ENCODE measurements at regions not wholly inside any gene's neighbourhood (a gene's known extent, or its start where the extent isn't known, plus 50 kb on each side); places are given as distances from the start of the nearest gene placed in this dataset.
A peak's percentile ranks its signal among the peaks of the same experiment; 100 is the strongest.

DNA sequence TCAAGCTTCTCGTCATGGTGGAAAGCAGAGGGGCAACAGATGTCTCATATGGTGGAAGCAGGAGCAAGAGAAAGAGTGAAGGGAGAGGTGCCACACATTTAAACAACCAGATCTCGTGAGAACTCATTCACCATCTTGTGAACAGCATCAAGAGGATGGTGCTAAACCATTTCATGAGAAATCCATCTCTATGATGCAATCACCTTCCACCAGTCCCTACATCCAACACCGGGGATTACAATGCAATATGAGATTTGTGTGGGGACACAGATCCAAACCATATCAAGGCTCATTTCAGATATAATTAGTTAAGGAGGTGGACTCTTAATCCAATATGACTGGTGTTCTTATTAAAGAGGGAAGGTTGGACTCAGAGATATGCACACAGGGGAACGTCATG lies 272.8 kb downstream of the KCNS3 start:
- no peak for DNase-seq

DNA sequence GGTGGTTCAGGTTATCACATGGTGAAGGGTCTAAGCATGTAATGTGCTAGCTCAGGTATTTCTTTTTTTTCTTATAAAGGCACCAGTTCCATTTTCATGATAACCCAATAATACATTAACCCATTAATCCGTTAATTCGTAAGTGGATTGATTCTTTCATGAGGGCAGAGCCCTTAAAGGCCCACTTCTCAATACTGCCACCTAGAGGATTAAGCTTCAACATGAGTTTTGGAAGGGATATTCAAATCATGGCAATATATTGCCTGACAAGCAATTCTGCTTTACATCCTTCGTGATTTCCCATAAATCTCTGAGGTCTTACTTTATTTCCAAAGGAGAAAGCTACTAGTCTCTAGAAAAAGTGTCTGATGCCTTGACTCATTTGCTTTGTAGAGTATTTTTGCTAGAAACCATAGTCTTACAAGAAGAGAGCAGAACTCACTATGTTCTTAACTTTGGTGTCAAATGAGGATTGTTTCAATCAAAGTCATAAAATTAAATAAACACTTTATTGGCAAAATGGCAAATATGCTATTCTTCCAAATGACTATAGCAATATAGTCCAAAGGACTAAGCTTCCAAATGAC lies 271.3 kb downstream of the KCNS3 start:
- no peak for DNase-seq

DNA sequence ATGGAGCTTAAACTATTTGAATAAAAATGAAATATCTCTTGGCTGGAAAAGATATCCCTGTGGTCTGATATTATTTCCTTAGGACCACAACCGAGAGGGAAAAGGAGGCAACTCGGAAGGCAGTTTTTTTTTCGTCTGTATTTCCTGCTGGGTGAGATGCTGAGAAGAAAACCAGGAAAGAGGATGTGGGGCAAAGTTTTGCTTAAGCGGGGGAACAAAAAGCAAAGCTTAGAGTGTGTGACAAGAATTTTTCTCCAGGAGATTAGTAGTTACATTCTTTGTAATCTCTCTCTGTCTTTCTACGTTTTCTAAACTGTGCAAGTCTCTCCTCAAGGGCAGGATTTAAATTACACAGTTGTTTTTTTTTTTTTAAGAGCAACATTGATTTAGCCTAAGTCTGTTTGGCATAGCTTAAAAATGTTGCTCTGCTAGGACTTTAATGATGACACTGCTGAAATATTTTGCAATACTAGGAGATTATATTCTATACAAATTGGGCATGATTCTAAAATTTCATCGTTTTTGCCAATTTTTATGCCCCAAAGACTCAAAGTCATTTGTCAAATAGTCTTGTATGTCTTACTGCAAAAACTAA lies 258.5 kb downstream of the KCNS3 start:
- no peak for DNase-seq

DNA sequence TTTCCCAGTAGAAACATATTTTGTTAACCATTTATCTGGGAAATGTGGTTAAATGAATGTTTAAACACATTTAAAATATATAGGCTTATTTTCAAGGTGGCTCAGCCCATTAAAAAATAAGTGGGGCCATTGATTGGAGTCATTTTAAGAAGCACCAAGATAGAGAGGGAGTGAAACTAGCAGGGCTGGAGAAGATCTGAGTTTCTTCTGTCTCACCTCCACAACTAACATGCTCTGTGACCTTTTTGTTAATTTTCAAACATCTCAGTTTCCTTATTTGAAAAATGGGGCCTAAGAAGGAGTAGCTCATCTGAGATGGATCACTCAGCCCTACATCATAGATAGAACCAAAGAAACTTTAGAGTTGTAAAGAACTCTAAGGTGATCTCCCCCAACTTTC lies 254.8 kb downstream of the KCNS3 start:
- DNase-seq: no peak

DNA sequence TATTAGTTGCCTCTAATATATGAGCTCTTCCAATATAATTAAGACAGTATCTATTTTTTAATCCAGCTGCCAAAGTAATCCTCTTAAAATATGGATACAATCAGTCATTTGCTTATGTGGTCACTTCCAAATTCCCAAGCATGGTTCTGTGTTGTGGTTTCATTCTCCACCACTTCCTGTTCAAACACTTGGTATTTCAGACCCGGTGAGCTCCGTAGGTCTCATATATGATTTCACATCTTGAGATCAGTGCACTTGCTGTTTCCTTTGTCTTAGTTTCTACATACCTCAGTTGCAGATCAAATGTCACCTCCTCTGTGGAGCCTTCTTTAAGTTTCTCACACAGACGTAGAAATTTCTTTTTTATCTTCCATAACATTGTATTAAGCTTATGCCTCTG lies 254.2 kb downstream of the KCNS3 start:
- no peak for DNase-seq

DNA sequence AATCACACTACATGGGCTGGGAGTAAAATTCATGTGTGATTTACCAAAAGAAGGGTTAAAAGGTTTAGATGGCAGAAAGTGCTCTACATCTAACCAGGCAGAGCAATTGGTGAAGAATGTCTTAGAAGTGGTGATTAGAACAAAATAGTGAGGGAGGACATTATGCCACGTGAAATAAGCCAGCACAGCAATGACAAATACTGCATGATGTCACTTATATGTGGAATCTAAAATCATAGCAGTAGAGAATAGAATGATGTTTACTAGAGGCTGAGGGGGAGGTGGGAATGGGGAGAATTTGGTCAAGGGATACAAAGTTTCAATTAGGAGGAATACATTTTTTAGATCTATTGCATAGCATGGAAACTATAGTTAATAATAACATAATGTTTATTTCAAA lies 253.3 kb downstream of the KCNS3 start:
- DNase-seq: no peak

- no peak for DNase-seq
These were observed 250.9 kb downstream of the KCNS3 start for GRCh38 chr2:18129348-18129747.

DNA sequence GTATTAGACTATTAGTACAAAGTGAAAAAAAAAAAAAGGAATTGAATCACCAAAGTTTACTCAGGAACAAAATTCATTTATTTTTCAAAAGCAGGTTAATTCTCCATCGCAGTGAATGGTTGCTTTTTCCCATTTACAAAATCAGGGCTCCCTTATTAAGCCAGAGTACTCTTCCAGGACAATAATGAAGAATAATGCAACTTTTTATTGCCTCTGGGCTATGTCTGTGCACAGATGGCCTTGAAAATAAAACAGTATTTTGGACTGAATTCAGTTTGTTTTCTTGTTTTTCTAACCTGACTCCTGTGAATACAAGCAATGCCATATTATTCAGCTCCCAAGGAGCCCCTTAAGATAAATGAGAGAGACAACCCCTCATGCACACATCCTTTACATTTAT lies 246.8 kb downstream of the KCNS3 start:
- no peak for DNase-seq

- DNase-seq: no peak
These were observed 245.8 kb downstream of the KCNS3 start for GRCh38 chr2:18124116-18124835.

DNA sequence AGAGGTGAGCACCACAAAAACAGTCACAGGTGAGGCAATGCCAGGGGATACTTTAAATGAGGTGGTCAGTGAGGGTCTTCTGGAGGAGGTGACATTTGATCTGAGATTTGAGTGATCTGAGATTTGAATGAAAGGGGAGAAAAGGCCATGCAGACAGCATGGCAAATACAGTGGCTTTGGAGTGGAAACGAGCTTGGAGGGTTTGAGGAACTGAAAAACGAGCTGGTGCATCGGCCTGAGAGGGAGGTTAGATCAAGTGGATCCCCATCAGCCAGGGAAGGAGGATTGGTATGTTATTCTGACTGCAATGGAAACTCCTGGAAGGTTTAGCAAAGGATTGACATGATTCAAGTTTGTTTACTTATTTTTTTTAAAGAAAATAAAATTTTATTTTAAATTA lies 245.1 kb downstream of the KCNS3 start:
- DNase-seq: no peak

- DNase-seq: no peak
These were observed 244.7 kb downstream of the KCNS3 start for GRCh38 chr2:18123211-18123570.

DNA sequence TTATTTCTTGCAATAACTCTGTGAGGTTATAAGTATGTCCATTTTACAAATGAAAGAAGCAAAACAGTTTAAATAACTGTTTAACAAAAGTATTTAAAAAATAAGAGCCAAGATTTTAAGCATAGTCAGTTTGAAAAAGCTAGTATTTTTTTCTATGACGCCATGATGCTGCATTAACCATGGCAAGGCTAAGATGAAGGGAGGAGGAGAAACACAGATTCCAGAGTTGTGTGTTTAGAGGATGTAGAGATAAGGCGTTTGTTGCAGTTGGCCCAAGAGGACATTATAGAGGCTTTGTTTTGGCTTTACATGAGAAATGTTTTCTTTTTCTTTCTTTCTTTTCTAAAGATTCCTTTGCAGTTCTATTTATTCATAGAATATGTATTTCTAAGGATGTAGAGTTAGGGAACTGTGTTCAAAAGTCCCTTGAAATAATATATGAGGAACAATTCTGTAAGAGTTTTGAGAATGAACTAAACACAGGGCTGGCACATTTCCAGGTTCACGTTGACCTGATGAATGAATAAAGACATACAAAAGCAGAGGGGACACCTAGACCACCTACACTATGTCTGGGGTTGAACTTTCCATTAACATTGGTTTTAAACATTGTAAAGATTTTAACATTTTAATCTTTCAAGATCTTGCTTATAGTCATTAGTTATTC lies 244.2 kb downstream of the KCNS3 start:
- DNase-seq: no peak

DNA sequence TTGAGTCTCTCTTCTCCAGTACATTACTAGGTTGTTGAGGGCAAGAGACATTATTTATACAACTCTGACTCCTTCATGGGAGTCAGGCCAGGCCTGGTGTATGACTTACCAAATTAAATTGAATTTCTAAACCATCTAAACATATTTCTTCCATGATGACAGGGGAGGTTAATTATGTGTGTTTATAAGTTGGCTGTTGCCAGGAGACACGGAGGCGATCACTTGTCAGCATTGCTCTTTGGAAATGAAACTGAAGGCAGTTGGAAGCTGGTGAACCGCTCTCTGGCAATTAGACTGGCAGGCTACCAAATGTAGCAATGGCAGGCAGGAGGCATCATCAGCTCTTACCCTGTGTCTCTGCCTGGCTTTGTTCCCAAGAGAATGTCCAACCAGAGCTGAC lies 241.4 kb downstream of the KCNS3 start:
- DNase-seq: peak in 1 of 56 donors; percentile 21

GRCh38 chr2:18118703-18119102 lies 240.2 kb downstream of the KCNS3 start:
- DNase-seq: no peak

GRCh38 chr2:18117592-18117991 lies 239.1 kb downstream of the KCNS3 start:
- DNase-seq: peak in 1 of 56 donors; percentile 15

DNA sequence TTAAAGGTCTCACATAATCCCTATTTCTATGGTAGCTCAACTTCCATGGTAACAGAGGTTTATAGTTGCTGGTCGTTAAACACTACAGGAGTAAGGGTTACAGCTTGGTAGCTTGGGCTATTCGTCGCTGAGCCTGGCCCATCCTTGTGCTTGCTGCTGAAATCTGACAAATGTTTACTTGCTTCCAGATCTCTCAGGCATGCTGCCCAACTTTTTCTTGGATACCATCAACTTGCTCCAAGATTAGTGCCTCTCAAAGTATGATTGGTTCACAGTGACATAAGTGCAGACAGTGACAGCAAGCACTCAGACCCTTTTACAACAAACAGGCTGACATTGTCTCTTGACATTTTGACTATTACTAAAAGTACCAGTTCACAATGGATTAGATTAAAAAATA lies 231.8 kb downstream of the KCNS3 start:
- DNase-seq: no peak

DNA sequence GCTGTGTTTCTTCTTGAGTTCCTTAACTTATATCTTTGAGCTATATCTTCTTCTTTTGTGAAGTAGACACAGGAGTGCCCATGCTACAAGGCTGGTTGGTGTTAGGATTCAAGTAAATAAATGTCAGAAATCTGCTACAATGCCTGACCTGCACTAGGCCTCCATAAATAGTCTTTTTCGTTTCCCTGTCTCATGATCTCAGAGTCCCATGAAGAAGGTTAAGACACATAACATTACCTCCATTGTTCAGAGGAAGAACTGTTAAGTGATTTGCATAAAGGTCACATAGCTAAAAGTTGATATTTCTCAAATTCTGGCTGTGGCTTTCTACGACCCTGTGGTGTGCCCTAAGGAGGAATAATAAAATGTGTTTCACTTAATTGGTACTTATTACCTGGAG lies 228.4 kb downstream of the KCNS3 start:
- no peak for DNase-seq

GRCh38 chr2:18105929-18106328 lies 227.5 kb downstream of the KCNS3 start:
- no peak for DNase-seq

DNA sequence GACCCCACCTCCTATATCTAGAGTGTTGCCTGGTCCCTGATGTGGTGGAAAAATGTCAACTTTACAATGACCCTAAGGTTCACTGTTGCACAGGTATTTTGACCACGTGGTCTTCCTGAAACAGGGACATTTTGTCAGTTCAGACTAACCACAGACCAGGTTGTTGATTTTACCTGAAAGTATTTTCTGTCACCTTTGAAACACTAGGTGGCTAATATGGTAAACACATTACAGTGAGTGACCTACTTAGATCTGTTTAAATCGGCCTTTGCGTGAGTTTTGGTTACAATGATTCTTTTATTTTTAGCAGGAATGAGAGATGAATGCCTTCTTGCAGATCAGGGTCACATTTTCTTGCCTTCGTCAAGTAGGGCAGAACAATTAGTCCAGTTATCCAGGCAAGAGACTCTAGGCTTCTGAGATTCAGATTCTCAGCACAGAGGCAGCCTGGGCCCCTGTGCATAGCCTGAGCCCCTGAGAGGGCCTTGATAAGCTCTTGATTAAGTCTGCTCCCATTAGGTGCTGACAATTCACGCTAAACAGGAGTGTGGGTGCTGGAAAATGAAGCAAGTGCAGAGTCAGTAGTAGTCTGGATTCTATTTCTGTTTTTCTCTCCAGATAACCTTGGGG lies 226.2 kb downstream of the KCNS3 start:
- DNase-seq: no peak

DNA sequence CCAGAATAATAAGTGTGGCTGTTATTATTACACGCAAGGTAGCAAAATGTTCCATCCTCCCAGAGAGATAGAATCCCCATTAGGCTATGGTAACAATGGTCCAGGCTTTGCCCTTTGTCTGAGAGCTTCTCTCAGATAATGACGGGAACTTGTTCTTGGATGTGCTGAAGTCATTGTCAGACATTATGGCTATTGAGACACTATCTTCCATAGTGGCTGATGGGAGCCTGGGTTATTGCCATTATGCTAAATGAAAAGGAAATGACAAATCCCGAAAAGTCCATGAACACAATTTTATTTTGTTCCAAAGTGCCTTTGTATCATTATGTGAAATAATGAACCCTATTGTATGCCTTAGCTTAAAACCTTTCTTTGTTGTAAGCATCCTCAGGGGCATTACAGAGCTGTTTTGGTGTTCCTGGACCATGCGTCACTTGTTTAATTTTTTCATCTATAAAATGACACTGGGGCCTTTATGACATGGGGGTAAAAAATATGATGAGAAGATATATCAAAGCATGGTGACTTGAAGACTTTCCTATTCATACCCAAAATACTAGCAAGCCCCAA lies 218.5 kb downstream of the KCNS3 start:
- peak in 4 of 56 donors; percentile 3 to 49 (median 36) for DNase-seq

DNA sequence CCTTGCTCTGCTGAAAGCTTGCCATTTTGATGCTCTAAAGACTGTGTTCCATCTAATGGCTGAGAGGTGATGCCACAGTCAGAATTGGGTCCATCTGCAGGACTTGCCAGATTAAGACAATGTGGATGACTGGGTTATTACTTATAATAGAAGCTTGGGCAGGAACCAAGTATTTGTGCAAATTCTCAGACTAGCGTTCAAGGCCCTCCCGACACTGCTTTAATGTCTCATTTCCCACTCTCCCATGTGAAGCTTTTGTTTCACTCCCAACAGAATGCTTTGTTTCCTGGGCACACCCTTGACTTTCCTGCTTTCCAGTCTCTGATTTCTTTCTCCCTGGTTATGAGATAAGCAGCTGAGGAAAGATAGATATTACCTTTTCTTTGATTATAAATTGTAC lies 215.8 kb downstream of the KCNS3 start:
- no peak for DNase-seq

DNA sequence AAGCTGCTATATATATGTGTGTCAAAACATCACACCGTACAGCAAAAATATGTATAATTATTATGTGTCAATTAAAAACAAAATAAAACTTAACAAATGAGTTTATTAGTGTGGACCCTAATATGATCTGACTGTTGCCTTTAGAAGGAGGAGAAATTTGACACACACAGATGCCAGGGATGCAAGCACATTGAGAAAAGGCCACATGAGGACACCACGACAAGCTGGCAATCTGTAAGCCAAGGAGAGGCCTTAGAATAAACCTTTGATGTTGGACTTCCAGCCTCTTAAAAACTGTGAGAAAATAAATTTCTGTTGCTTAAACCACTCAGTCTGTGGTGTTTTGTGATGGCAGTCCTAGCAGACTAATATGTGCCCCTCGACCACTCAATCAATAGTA lies 214.7 kb downstream of the KCNS3 start:
- DNase-seq: no peak
